ENCODE measurements at regions not wholly inside any gene's neighbourhood (a gene's known extent, or its start where the extent isn't known, plus 50 kb on each side); places are given as distances from the start of the nearest gene placed in this dataset.

- DNase-seq (ENCODE audit: extremely low read depth in 1 of 4, low spot score in 3 of 4) (no peak), ATAC-seq (no peak), FAIRE-seq (no peak)
- Histone ChIP-seq H4K20me1 (replicated peaks; ENCODE audit: control insufficient read depth, insufficient read depth, low read length) (no peaks in the 10 kb centered on the region), H3K36me3 (ENCODE audit: control insufficient read depth, insufficient read depth, low read length) (no peaks in the 10 kb centered on the region), H3K4me2 (ENCODE audit: insufficient read depth, low read length) (no peak overlapping the region), H2AFZ (ENCODE audit: low read depth, low read length) (no peak overlapping the region), H3K9ac (ENCODE audit: insufficient read depth in 1 of 2, low read depth in 2 of 2, low read length in 2 of 2) (no peak overlapping the region), H3K9me3 (replicated peaks; ENCODE audit: control insufficient read depth, insufficient read depth, low read depth, low read length) (no peaks in the 10 kb centered on the region), H3K27me3 (ENCODE audit: control insufficient read depth in 2 of 2, insufficient read depth in 2 of 2, low read length in 2 of 2) (no peaks in the 10 kb centered on the region; a peak in 1 of 5 replicates), H3K4me1 (replicated peaks in 1 of 2; ENCODE audit: control insufficient read depth in 2 of 2, insufficient read depth in 2 of 2, low read length in 2 of 2) (no peaks in the 10 kb centered on the region), H3K4me3 (no peak overlapping the region), H3K79me2 (ENCODE audit: control insufficient read depth, insufficient read depth, low read length) (no peaks in the 10 kb centered on the region), H3K27ac (ENCODE audit: extremely low read depth, low read depth, low read length) (no peak overlapping the region), H3K9me1 (ENCODE audit: control insufficient read depth, insufficient read depth, low read length) (no peaks in the 10 kb centered on the region)
- POLR2A ChIA-PET = no interaction called here
- in situ Hi-C loops (cut with MboI) = no loop called here
- TF ChIP-seq, protein P1, sequence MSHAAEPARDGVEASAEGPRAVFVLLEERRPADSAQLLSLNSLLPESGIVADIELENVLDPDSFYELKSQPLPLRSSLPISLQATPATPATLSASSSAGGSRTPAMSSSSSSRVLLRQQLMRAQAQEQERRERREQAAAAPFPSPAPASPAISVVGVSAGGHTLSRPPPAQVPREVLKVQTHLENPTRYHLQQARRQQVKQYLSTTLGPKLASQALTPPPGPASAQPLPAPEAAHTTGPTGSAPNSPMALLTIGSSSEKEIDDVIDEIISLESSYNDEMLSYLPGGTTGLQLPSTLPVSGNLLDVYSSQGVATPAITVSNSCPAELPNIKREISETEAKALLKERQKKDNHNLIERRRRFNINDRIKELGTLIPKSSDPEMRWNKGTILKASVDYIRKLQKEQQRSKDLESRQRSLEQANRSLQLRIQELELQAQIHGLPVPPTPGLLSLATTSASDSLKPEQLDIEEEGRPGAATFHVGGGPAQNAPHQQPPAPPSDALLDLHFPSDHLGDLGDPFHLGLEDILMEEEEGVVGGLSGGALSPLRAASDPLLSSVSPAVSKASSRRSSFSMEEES (CRISPR knock-in tag; IDR thresholded peaks at IDR 0.05) = no peak
- TF ChIP-seq NFIC (IDR thresholded peaks at IDR 0.05) (peak; percentile 81), NFIX (CRISPR knock-in tag; IDR thresholded peaks at IDR 0.05; ENCODE audit: low read depth) (peak; percentile 54; the same call in 1 of the 2 replicates)
- no TSS peak for BruUV-seq (replicated peaks)
- intact Hi-C loops (cut with micrococcal nuclease) = no loop called here
- CTCF ChIA-PET (ENCODE audit: low intra/inter-chr PET ratio) = no interaction called here
- WGBS (ENCODE audit: insufficient coverage, low coverage, missing lambda C conversion rate) = 0% methylated on average over 1 of the region's 1 CpG
These were observed 540.1 kb upstream of the C16orf82 start for GRCh38 chr16:26526633-26527032.

DNA sequence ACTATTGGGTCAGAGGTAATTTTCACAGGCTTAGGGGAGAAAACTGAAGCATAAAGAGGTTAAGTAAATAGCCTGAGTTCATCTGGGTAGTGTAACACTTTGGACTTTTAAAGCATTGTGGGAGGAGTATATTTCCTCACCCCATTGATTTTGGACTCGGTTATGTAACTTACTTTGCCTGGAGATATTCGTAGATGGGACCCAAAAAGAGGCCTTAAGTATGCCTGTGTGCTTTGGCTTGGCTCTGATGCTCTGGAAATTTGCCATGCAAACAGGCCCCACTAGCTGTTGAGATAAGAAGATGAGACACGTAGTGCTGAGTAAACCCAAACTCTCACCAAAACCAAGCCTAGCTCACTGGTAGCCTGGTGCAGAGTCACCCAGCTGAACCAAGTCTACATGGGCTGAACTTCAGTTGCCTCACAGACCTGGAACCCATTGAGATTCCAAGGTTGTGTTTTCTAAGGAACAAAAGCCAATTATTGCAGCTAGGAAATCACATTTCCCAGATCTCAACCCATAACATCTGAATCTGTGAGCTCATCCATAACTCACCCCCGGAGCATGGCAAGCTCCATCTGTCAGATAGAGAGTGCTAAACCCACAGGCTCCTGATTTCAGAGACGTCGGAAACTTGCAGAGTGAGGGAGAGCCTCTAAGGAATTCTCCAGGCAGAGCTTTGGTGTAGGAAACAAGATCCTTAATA, 536.0 kb upstream of the C16orf82 start:
- Histone ChIP-seq H3K36me3 (ENCODE audit: control insufficient read depth, insufficient read depth, low read length) (no peaks in the 10 kb centered on the region), H3K4me3 (no peak overlapping the region), H2AFZ (ENCODE audit: low read depth, low read length) (no peak overlapping the region), H3K9me3 (replicated peaks; ENCODE audit: control insufficient read depth, insufficient read depth, low read depth, low read length) (no peaks in the 10 kb centered on the region), H3K79me2 (ENCODE audit: control insufficient read depth, insufficient read depth, low read length) (no peaks in the 10 kb centered on the region), H3K9ac (ENCODE audit: insufficient read depth in 1 of 2, low read depth in 2 of 2, low read length in 2 of 2) (no peak overlapping the region), H3K27ac (ENCODE audit: extremely low read depth, low read depth, low read length) (no peak overlapping the region), H3K4me2 (ENCODE audit: insufficient read depth, low read length) (no peak overlapping the region), H3K27me3 (ENCODE audit: control insufficient read depth in 2 of 2, insufficient read depth in 2 of 2, low read length in 2 of 2) (no peaks in the 10 kb centered on the region), H4K20me1 (replicated peaks; ENCODE audit: control insufficient read depth, insufficient read depth, low read length) (no peaks in the 10 kb centered on the region), H3K9me1 (ENCODE audit: control insufficient read depth, insufficient read depth, low read length) (no peaks in the 10 kb centered on the region), H3K4me1 (replicated peaks in 1 of 2; ENCODE audit: control insufficient read depth in 2 of 2, insufficient read depth in 2 of 2, low read length in 2 of 2) (no peaks in the 10 kb centered on the region)
- BruUV-seq (replicated peaks) = no TSS peak
- ChIA-PET CTCF (ENCODE audit: low intra/inter-chr PET ratio) (no interaction called here), POLR2A (interaction anchor here (0.9 kb wide), 1 partner anchor 11 kb away, joined by 4 read pairs; no protein-coding TSS in a partner anchor)
- intact Hi-C loops (cut with micrococcal nuclease) = no loop called here
- ATAC-seq (no peak), FAIRE-seq (no peak), DNase-seq (ENCODE audit: extremely low read depth in 1 of 4, low spot score in 3 of 4) (no peak)
- WGBS (ENCODE audit: insufficient coverage, low coverage, missing lambda C conversion rate) = 2% methylated on average over 6 of the region's 6 CpGs
- TF ChIP-seq, protein P2, sequence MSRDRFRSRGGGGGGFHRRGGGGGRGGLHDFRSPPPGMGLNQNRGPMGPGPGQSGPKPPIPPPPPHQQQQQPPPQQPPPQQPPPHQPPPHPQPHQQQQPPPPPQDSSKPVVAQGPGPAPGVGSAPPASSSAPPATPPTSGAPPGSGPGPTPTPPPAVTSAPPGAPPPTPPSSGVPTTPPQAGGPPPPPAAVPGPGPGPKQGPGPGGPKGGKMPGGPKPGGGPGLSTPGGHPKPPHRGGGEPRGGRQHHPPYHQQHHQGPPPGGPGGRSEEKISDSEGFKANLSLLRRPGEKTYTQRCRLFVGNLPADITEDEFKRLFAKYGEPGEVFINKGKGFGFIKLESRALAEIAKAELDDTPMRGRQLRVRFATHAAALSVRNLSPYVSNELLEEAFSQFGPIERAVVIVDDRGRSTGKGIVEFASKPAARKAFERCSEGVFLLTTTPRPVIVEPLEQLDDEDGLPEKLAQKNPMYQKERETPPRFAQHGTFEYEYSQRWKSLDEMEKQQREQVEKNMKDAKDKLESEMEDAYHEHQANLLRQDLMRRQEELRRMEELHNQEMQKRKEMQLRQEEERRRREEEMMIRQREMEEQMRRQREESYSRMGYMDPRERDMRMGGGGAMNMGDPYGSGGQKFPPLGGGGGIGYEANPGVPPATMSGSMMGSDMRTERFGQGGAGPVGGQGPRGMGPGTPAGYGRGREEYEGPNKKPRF (IDR thresholded peaks at IDR 0.05; ENCODE audit: low read depth, low read length) = no peak
- TF ChIP-seq NFIC (IDR thresholded peaks at IDR 0.05) = no peak
- TF ChIP-seq ZBTB17 (CRISPR knock-in tag; IDR thresholded peaks at IDR 0.05) = no peak
- TF ChIP-seq NELFE (IDR thresholded peaks at IDR 0.05; ENCODE audit: insufficient read depth, insufficient read length) = no peak
- TF ChIP-seq RFX1 (IDR thresholded peaks at IDR 0.05) = no peak
- no peak for TF ChIP-seq E2F6 (IDR thresholded peaks at IDR 0.05; ENCODE audit: borderline replicate concordance in 1 of 2, extremely low read depth in 1 of 2, insufficient read depth in 1 of 2, insufficient read length in 1 of 2, low read depth in 1 of 2, low read length in 1 of 2, poor library complexity in 1 of 2, severe bottlenecking in 1 of 2)
- TF ChIP-seq ZNF24 (IDR thresholded peaks at IDR 0.05) = no peak
- TF ChIP-seq ETV5 (CRISPR knock-in tag; IDR thresholded peaks at IDR 0.05; ENCODE audit: low read depth) = no peak
- in situ Hi-C loops (cut with MboI) = no loop called here
